Mesenchymal stem cell (in vitro differentiated cells and primary cell): ENCODE measurements at regions not wholly inside any gene's neighbourhood (a gene's known extent, or its start where the extent isn't known, plus 50 kb on each side); places are given as distances from the start of the nearest gene placed in this dataset.

Source experiments
- DNase-seq: peaks from one replicate; pipeline ENCODE4 v3.0.0-alpha.2; 2013
- H2AFZ ChIP-seq: one replicate; pipeline ENCODE4 v1.6.1; 2013; ENCODE audit warnings: low read depth, mild to moderate bottlenecking, control low read depth, inconsistent platforms, low read length, moderate library complexity
- H2AK5ac ChIP-seq: 2 replicates; pipeline ENCODE4 v1.6.1; 2013; ENCODE audit warnings: low read length, moderate library complexity, mild to moderate bottlenecking, inconsistent platforms; ENCODE audit not compliant: severe bottlenecking
- H2BK120ac ChIP-seq: one replicate; pipeline ENCODE4 v1.6.1; 2013; ENCODE audit warnings: low read depth, mild to moderate bottlenecking, inconsistent platforms, low read length, moderate library complexity
- H2BK12ac ChIP-seq, 2 experiments: one replicate each; pipeline ENCODE4 v1.6.1; 2013; ENCODE audit warnings: inconsistent platforms in 2 of 2, low read length in 2 of 2, mild to moderate bottlenecking in 2 of 2, moderate library complexity in 2 of 2, control low read depth in 1 of 2
- H2BK15ac ChIP-seq: one replicate; pipeline ENCODE4 v1.6.1; 2013; ENCODE audit warnings: mild to moderate bottlenecking, low read depth, inconsistent platforms; ENCODE audit not compliant: poor library complexity, severe bottlenecking
- H2BK5ac ChIP-seq: 2 replicates; pipeline ENCODE4 v1.6.1; 2013; ENCODE audit warnings: low read depth, mild to moderate bottlenecking, low read length, control low read depth, inconsistent platforms; ENCODE audit not compliant: poor library complexity, severe bottlenecking
- H3K14ac ChIP-seq, 2 experiments: one replicate each; pipeline ENCODE4 v1.6.1; 2013; ENCODE audit warnings: inconsistent platforms in 2 of 2, low read length in 2 of 2, control low read depth in 1 of 2, mild to moderate bottlenecking in 1 of 2, moderate library complexity in 1 of 2
- H3K18ac ChIP-seq, 2 experiments: one replicate each; pipeline ENCODE4 v1.6.1; 2013; ENCODE audit warnings: inconsistent platforms in 2 of 2, low read length in 2 of 2, control low read depth in 1 of 2, low read depth in 1 of 2, mild to moderate bottlenecking in 1 of 2
- H3K23ac ChIP-seq, 2 experiments: one replicate each; pipeline ENCODE4 v1.6.1; 2013; ENCODE audit warnings: inconsistent platforms in 2 of 2, low read length in 2 of 2, mild to moderate bottlenecking in 2 of 2, moderate library complexity in 2 of 2, control low read depth in 1 of 2
- H3K27ac ChIP-seq: 2 replicates; pipeline ENCODE4 v1.5.1; 2013; ENCODE audit warnings: mild to moderate bottlenecking, moderate library complexity, low read length, control low read depth, inconsistent platforms; ENCODE audit not compliant: poor library complexity, severe bottlenecking
- H3K27me3 ChIP-seq, 2 experiments: 2 replicates each; pipeline versions ENCODE4 v1.6.1 to v1.7.0; 2013; ENCODE audit warnings: low read length in 2 of 2, mild to moderate bottlenecking in 2 of 2, moderate library complexity in 2 of 2, control low read depth in 1 of 2, inconsistent platforms in 1 of 2; ENCODE audit not compliant: control insufficient read depth in 1 of 2, insufficient read depth in 1 of 2
- H3K36me3 ChIP-seq, 2 experiments: 2 replicates each; pipeline versions ENCODE4 v1.6.1 to v1.7.0; 2013; ENCODE audit warnings: low read length in 2 of 2, control low read depth in 1 of 2, inconsistent platforms in 1 of 2, low read depth in 1 of 2, mild to moderate bottlenecking in 1 of 2; ENCODE audit not compliant: insufficient read depth in 2 of 2, control insufficient read depth in 1 of 2
- H3K4ac ChIP-seq, 2 experiments: one replicate each; pipeline ENCODE4 v1.6.1; 2013; ENCODE audit warnings: inconsistent platforms in 2 of 2, low read length in 2 of 2, mild to moderate bottlenecking in 2 of 2, moderate library complexity in 2 of 2, control low read depth in 1 of 2, low read depth in 1 of 2
- H3K4me1 ChIP-seq: 2 replicates; pipeline ENCODE4 v1.6.1; 2013; ENCODE audit warnings: low read depth, low read length, control low read depth; ENCODE audit not compliant: control insufficient read depth, insufficient read depth
- H3K4me2 ChIP-seq: 2 replicates; pipeline ENCODE4 v1.6.1; 2013; ENCODE audit warnings: low read length, mild to moderate bottlenecking, inconsistent platforms; ENCODE audit not compliant: poor library complexity, severe bottlenecking
- H3K4me3 ChIP-seq, 2 experiments: 2 replicates each; pipeline versions ENCODE4 v1.5.1 to v1.7.0; 2013; ENCODE audit warnings: low read length in 2 of 2, mild to moderate bottlenecking in 2 of 2, control low read depth in 1 of 2, low read depth in 1 of 2; ENCODE audit not compliant: insufficient read depth in 1 of 2
- H3K79me1 ChIP-seq: replicated peaks from 2 replicates; pipeline ENCODE4 v1.6.1; 2013; ENCODE audit warnings: mild to moderate bottlenecking, control low read depth, low read length, inconsistent platforms; ENCODE audit not compliant: poor library complexity, severe bottlenecking
- H3K9ac ChIP-seq: 2 replicates; pipeline ENCODE4 v1.7.0; 2013; ENCODE audit warnings: mild to moderate bottlenecking, low read length, moderate library complexity
- H3K9me3 ChIP-seq: 2 replicates; pipeline ENCODE4 v1.7.0; 2013; ENCODE audit warnings: mild to moderate bottlenecking, low read length; ENCODE audit not compliant: control insufficient read depth
- H4K8ac ChIP-seq: one replicate; pipeline ENCODE4 v1.6.1; 2013; ENCODE audit warnings: inconsistent platforms, mild to moderate bottlenecking, low read length, moderate library complexity
- H4K91ac ChIP-seq: one replicate; pipeline ENCODE4 v1.6.1; 2013; ENCODE audit warnings: mild to moderate bottlenecking, low read length, inconsistent platforms
- WGBS: methylation state at CpG from one replicate; pipeline ENCODE4 v1.1.7; 2013; ENCODE audit warnings: mixed read lengths; 5-methylcytosine and 5-hydroxymethylcytosine counted together

- Histone ChIP-seq H3K36me3 (no peaks in the 10 kb centered on the region), H2BK5ac (no peak overlapping the region), H3K23ac (no peak overlapping the region), H3K27ac (no peak overlapping the region), H4K91ac (no peak overlapping the region), H3K27me3 (no peaks in the 10 kb centered on the region), H3K18ac (no peak overlapping the region), H3K4ac (no peak overlapping the region), H3K9me3 (no peaks in the 10 kb centered on the region), H2BK12ac (no peak overlapping the region), H3K14ac (no peak overlapping the region), H3K4me2 (no peak overlapping the region), H3K9ac (no peak overlapping the region), H2AK5ac (no peak overlapping the region), H2BK120ac (no peak overlapping the region), H3K79me1 (no peaks in the 10 kb centered on the region), H3K4me1 (no peaks in the 10 kb centered on the region), H2AFZ (no peak overlapping the region), H3K4me3 (no peak overlapping the region), H4K8ac (no peak overlapping the region), H2BK15ac (no peak overlapping the region)
- WGBS = no CpG with 5 or more reads among the region's 1 CpG
- no peak for DNase-seq
These were observed 443.9 kb downstream of the PRR16 start for GRCh38 chr5:120907953-120908352.

GRCh38 chr5:120910629-120911028, 446.5 kb downstream of the PRR16 start:
- Histone ChIP-seq H3K18ac (no peak overlapping the region), H3K27me3 (no peaks in the 10 kb centered on the region), H3K14ac (no peak overlapping the region), H2AK5ac (no peak overlapping the region), H4K91ac (no peak overlapping the region), H2BK15ac (no peak overlapping the region), H3K4me2 (no peak overlapping the region), H3K9me3 (no peaks in the 10 kb centered on the region), H3K4me3 (no peak overlapping the region), H3K79me1 (no peaks in the 10 kb centered on the region), H2BK5ac (no peak overlapping the region), H3K23ac (no peak overlapping the region), H2AFZ (no peak overlapping the region), H2BK12ac (no peak overlapping the region), H3K27ac (no peak overlapping the region), H4K8ac (no peak overlapping the region), H3K4me1 (no peaks in the 10 kb centered on the region), H3K4ac (no peak overlapping the region), H3K9ac (no peak overlapping the region), H3K36me3 (no peaks in the 10 kb centered on the region), H2BK120ac (no peak overlapping the region)
- 94% methylated on average over 1 of the region's 1 CpG for WGBS
- no peak for DNase-seq

DNA sequence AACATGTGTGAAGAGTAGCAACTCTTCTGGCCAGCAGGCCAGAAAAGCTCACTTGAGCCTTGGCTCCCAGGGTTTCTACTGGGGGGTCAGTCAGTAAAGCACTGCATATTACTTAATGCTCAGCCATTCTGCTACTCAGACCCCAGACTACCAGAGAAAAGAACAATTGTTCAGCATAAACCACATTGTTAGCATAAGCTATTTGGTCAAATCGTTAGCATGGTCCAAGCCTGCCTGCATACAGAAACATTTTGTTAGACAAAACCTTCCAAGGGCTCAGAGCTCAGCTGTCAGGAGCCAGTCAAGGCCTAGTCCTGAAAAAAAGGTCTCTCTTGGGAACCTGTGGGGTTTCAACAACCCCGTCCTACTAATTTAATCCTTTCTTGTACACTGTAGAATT, 449.3 kb downstream of the PRR16 start:
- Histone ChIP-seq H3K36me3 (no peaks in the 10 kb centered on the region), H3K14ac (no peak overlapping the region), H3K27me3 (no peaks in the 10 kb centered on the region), H3K27ac (no peak overlapping the region), H2AFZ (no peak overlapping the region), H2BK15ac (no peak overlapping the region), H3K4me1 (no peaks in the 10 kb centered on the region), H4K91ac (no peak overlapping the region), H2BK12ac (no peak overlapping the region), H3K79me1 (no peaks in the 10 kb centered on the region), H3K9ac (no peak overlapping the region), H3K9me3 (no peaks in the 10 kb centered on the region), H3K18ac (no peak overlapping the region), H2AK5ac (no peak overlapping the region), H3K4me2 (no peak overlapping the region), H3K23ac (no peak overlapping the region), H3K4me3 (no peak overlapping the region), H2BK120ac (no peak overlapping the region), H2BK5ac (no peak overlapping the region), H4K8ac (peak overlapping the region; percentile 4), H3K4ac (peak overlapping the region in 1 of 2 experiments; percentile 18)
- no peak for DNase-seq
- WGBS = 75% methylated on average over 1 of the region's 2 CpGs

GRCh38 chr5:120917214-120917758, 453.2 kb downstream of the PRR16 start:
- no peaks in the 10 kb centered on the region for H3K36me3 ChIP-seq
- no peak overlapping the region for H4K91ac ChIP-seq
- H3K79me1 ChIP-seq = no peaks in the 10 kb centered on the region
- no peak overlapping the region for H2BK15ac ChIP-seq
- no peak overlapping the region for H3K23ac ChIP-seq
- H2AK5ac ChIP-seq = no peak overlapping the region
- no peaks in the 10 kb centered on the region for H3K27me3 ChIP-seq
- no peak overlapping the region for H2BK120ac ChIP-seq
- no peaks in the 10 kb centered on the region for H3K9me3 ChIP-seq
- H3K4ac ChIP-seq = no peak overlapping the region
- H2BK5ac ChIP-seq = no peak overlapping the region
- H2AFZ ChIP-seq = no peak overlapping the region
- no peak overlapping the region for H3K4me3 ChIP-seq
- H3K9ac ChIP-seq = no peak overlapping the region
- no peak overlapping the region for H3K18ac ChIP-seq
- 60% methylated on average over 1 of the region's 1 CpG for WGBS
- no peak for DNase-seq
- no peak overlapping the region for H3K27ac ChIP-seq
- no peak overlapping the region for H4K8ac ChIP-seq
- H3K4me2 ChIP-seq = no peak overlapping the region
- H3K4me1 ChIP-seq = no peaks in the 10 kb centered on the region
- H3K14ac ChIP-seq = no peak overlapping the region
- no peak overlapping the region for H2BK12ac ChIP-seq
